ENCODE measurements at regions not wholly inside any gene's neighbourhood (a gene's known extent, or its start where the extent isn't known, plus 50 kb on each side); places are given as distances from the start of the nearest gene placed in this dataset.

DNA sequence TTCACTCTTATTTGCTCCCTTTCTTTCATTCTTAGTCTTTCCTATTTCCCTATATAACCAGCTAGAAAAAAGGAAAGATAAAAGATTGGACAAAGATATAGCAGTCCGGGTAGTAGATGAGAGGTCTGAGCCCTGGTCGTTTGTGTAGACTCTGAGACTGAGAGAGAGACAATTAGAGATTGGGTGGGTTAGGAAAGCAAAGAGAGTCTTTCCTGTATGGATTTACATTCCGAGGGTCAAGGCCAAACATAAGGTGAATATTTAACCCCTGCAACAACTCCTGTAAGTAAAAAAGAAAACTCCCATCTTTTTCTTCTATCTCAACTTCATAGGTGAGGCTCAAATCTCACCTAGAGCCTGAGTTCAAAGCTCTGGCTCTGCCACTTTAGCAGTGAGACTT is 218.0 kb upstream of the FGGY start:
- TF ChIP-seq, protein P1, sequence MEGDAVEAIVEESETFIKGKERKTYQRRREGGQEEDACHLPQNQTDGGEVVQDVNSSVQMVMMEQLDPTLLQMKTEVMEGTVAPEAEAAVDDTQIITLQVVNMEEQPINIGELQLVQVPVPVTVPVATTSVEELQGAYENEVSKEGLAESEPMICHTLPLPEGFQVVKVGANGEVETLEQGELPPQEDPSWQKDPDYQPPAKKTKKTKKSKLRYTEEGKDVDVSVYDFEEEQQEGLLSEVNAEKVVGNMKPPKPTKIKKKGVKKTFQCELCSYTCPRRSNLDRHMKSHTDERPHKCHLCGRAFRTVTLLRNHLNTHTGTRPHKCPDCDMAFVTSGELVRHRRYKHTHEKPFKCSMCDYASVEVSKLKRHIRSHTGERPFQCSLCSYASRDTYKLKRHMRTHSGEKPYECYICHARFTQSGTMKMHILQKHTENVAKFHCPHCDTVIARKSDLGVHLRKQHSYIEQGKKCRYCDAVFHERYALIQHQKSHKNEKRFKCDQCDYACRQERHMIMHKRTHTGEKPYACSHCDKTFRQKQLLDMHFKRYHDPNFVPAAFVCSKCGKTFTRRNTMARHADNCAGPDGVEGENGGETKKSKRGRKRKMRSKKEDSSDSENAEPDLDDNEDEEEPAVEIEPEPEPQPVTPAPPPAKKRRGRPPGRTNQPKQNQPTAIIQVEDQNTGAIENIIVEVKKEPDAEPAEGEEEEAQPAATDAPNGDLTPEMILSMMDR (conservative IDR thresholded peaks at IDR 0.05; ENCODE audit: low read depth, low read length), result no peak
- no peak for TF ChIP-seq EZH2 (IDR thresholded peaks at IDR 0.05; ENCODE audit: borderline replicate concordance, low read depth, low read length, poor library complexity, severe bottlenecking)

Data from A673 (cell line).